Naive thymus-derived CD4-positive, alpha-beta T cell (primary cell): ENCODE measurements at regions not wholly inside any gene's neighbourhood (a gene's known extent, or its start where the extent isn't known, plus 50 kb on each side); places are given as distances from the start of the nearest gene placed in this dataset.

Source experiments
- ATAC-seq: fragments of 150-1000 bp; cut with Tn5 transposase; 2 replicates; pipeline ENCODE4 v1.10.0; 2021; ENCODE audit warnings: mild to moderate bottlenecking, moderate library complexity
- CTCF ChIA-PET: fragments of 350-600 bp; sonication (Branson Sonifier 250); formaldehyde crosslinking; loops from one replicate; lab custom pipeline; 2021; ENCODE audit warnings: antibody characterized with exemption; lab: Charles Lee
- POLR2A ChIA-PET: fragments of 350-600 bp; sonication (Branson Sonifier 250); formaldehyde crosslinking; loops from one replicate; lab custom pipeline; 2021; ENCODE audit warnings: antibody characterized with exemption, inconsistent platforms; lab: Charles Lee
- DNase-seq, 9 donors: peaks; one replicate each; pipeline versions ENCODE4 v3.0.0 to v3.0.0-alpha.2; 2020 to 2022; ENCODE audit warnings: mixed read lengths in 1 of 9
- H3K27ac ChIP-seq: one replicate; pipeline ENCODE4 v1.7.0; 2013; ENCODE audit warnings: mild to moderate bottlenecking, low read depth, low read length, moderate library complexity
- H3K27me3 ChIP-seq, 2 donors: one replicate each; pipeline ENCODE4 v1.7.0; 2013; ENCODE audit warnings: low read length in 2 of 2, mild to moderate bottlenecking in 2 of 2, moderate library complexity in 2 of 2; ENCODE audit not compliant: control insufficient read depth in 2 of 2, insufficient read depth in 2 of 2
- H3K36me3 ChIP-seq, 3 experiments: 1 replicate in 2 of 3; 2 replicates in 1 of 3; pipeline ENCODE4 v1.7.0; 2013; ENCODE audit warnings: low read length in 3 of 3, mild to moderate bottlenecking in 3 of 3, moderate library complexity in 1 of 3; ENCODE audit not compliant: insufficient read depth in 3 of 3, control insufficient read depth in 2 of 3
- H3K4me1 ChIP-seq, 2 donors: one replicate each; pipeline ENCODE4 v1.7.0; 2013; ENCODE audit warnings: low read length in 2 of 2, mild to moderate bottlenecking in 2 of 2, moderate library complexity in 1 of 2; ENCODE audit not compliant: control insufficient read depth in 2 of 2, insufficient read depth in 2 of 2
- H3K4me3 ChIP-seq: 2 replicates; pipeline ENCODE4 v1.7.0; 2013; ENCODE audit warnings: mild to moderate bottlenecking, low read length
- H3K9me3 ChIP-seq, 3 experiments: 1 replicate in 2 of 3; 2 replicates in 1 of 3; pipeline ENCODE4 v1.7.0; 2013; ENCODE audit warnings: low read length in 3 of 3; ENCODE audit not compliant: control insufficient read depth in 2 of 3
- H3K27ac Mint-ChIP-seq, 9 donors: one replicate each; pipeline ENCODE4 v1.8.0; 2020 to 2022; ENCODE audit warnings: mixed read lengths in 9 of 9, mild to moderate bottlenecking in 8 of 9, moderate library complexity in 5 of 9, inconsistent platforms in 2 of 9
- H3K27me3 Mint-ChIP-seq, 5 donors: one replicate each; pipeline ENCODE4 v1.8.0; 2021 to 2022; ENCODE audit warnings: mixed read lengths in 5 of 5, mild to moderate bottlenecking in 1 of 5
- H3K36me3 Mint-ChIP-seq, 5 donors: one replicate each; pipeline ENCODE4 v1.8.0; 2020 to 2022; ENCODE audit warnings: mixed read lengths in 5 of 5, mild to moderate bottlenecking in 3 of 5, inconsistent platforms in 1 of 5
- H3K4me1 Mint-ChIP-seq, 7 donors: one replicate each; pipeline ENCODE4 v1.8.0; 2020 to 2022; ENCODE audit warnings: mixed read lengths in 7 of 7, mild to moderate bottlenecking in 3 of 7, inconsistent platforms in 1 of 7
- H3K4me3 Mint-ChIP-seq, 10 donors: one replicate each; pipeline ENCODE4 v1.8.0; 2020 to 2022; ENCODE audit warnings: mild to moderate bottlenecking in 10 of 10, mixed read lengths in 10 of 10, moderate library complexity in 6 of 10, inconsistent platforms in 2 of 10
- H3K9me3 Mint-ChIP-seq, 11 donors: one replicate each; pipeline ENCODE4 v1.8.0; 2020 to 2022; ENCODE audit warnings: mixed read lengths in 11 of 11, mild to moderate bottlenecking in 4 of 11, inconsistent platforms in 1 of 11, moderate library complexity in 1 of 11
- intact Hi-C, 2 donors: fragments of 100-400 bp; cut with micrococcal nuclease; formaldehyde crosslinking; loops; one replicate each; pipeline ENCODE4 v1.15.1; 2023

- H3K27ac ChIP-seq: no peak overlapping the region
- Mint-ChIP-seq H3K27me3 (no peaks in the 10 kb centered on the region), H3K27ac (no peak overlapping the region), H3K4me3 (no peak overlapping the region), H3K9me3 (peaks cover 3 to 23% (median 9%) of the 10 kb centered on the region in 11 donors), H3K36me3 (peaks cover 3 to 7% (median 4%) of the 10 kb centered on the region in 5 donors), H3K4me1 (peaks cover 0 to 12% (median 10%) of the 10 kb centered on the region in 7 donors)
- no peak for ATAC-seq
- POLR2A ChIA-PET: no interaction called here
- no peaks in the 10 kb centered on the region for H3K4me1 ChIP-seq
- no peak for DNase-seq
- CTCF ChIA-PET: no interaction called here
- no peak overlapping the region for H3K4me3 ChIP-seq
- intact Hi-C loops: no loop called here
- peaks cover 0 to 3% (median 0%) of the 10 kb centered on the region in 3 experiments for H3K9me3 ChIP-seq
- no peaks in the 10 kb centered on the region for H3K27me3 ChIP-seq
- H3K36me3 ChIP-seq: no peaks in the 10 kb centered on the region
Observed at GRCh38 chr6:121641158-121641557, 205.7 kb downstream of the GJA1 start.

- Mint-ChIP-seq H3K4me1 (peaks cover 9 to 40% (median 24%) of the 10 kb centered on the region in 7 donors), H3K27me3 (no peaks in the 10 kb centered on the region), H3K36me3 (peaks cover 0 to 7% (median 0%) of the 10 kb centered on the region in 5 donors), H3K9me3 (peaks cover 0 to 10% (median 5%) of the 10 kb centered on the region in 11 donors), H3K4me3 (peak overlapping the region in 3 of 10 donors; percentile 12 to 26 (median 14)), H3K27ac (peak overlapping the region in 7 of 9 donors; percentile 5 to 72 (median 61))
- H3K27ac ChIP-seq: no peak overlapping the region
- no peaks in the 10 kb centered on the region for H3K36me3 ChIP-seq
- DNase-seq (no peak), ATAC-seq (no peak)
- ChIA-PET POLR2A (no interaction called here), CTCF (no interaction called here)
- no peak overlapping the region for H3K4me3 ChIP-seq
- no peaks in the 10 kb centered on the region for H3K9me3 ChIP-seq
- H3K4me1 ChIP-seq: no peaks in the 10 kb centered on the region
- H3K27me3 ChIP-seq: no peaks in the 10 kb centered on the region
- intact Hi-C loops: no loop called here
Observed at GRCh38 chr6:121645100-121645745, 209.8 kb downstream of the GJA1 start.

- ChIA-PET CTCF (no interaction called here), POLR2A (interaction anchor here (0.8 kb wide), 1 partner anchor 54 kb away, joined by 3 read pairs; no protein-coding TSS in a partner anchor)
- Mint-ChIP-seq H3K27ac (peak overlapping the region in 3 of 9 donors; percentile 18 to 63 (median 43)), H3K4me1 (peaks cover 13 to 63% (median 46%) of the 10 kb centered on the region in 7 donors), H3K36me3 (peaks cover 0 to 7% (median 0%) of the 10 kb centered on the region in 5 donors), H3K27me3 (no peaks in the 10 kb centered on the region), H3K9me3 (peaks cover 0 to 10% (median 5%) of the 10 kb centered on the region in 11 donors), H3K4me3 (no peak overlapping the region)
- peaks cover 0 to 19% of the 10 kb centered on the region in 2 donors for H3K4me1 ChIP-seq
- H3K4me3 ChIP-seq: no peak overlapping the region
- DNase-seq (no peak), ATAC-seq (no peak)
- H3K27me3 ChIP-seq: no peaks in the 10 kb centered on the region
- intact Hi-C loops: no loop called here
- H3K27ac ChIP-seq: no peak overlapping the region
- H3K36me3 ChIP-seq: no peaks in the 10 kb centered on the region
- no peaks in the 10 kb centered on the region for H3K9me3 ChIP-seq
Observed at GRCh38 chr6:121647905-121648304, 212.5 kb downstream of the GJA1 start.

GRCh38 chr6:121649951-121650350 is 214.5 kb downstream of the GJA1 start:
- ATAC-seq: no peak

GRCh38 chr6:121651420-121651819 is 216.0 kb downstream of the GJA1 start:
- POLR2A ChIA-PET: interaction anchor here (0.6 kb wide), 1 partner anchor 95 kb away, joined by 3 read pairs; no protein-coding TSS in a partner anchor

More at GRCh38 chr6:121649951-121650350, 214.5 kb downstream of the GJA1 start:
- H3K4me3 ChIP-seq: no peak overlapping the region
- intact Hi-C loops: loop anchor here in 1 of 2 donors (5.0 kb wide), 2 partner anchors 37 to 318 kb away; partner anchors contain the start of gene TBC1D32
- peaks cover 0 to 29% of the 10 kb centered on the region in 2 donors for H3K4me1 ChIP-seq
- no peak for DNase-seq
- H3K27me3 ChIP-seq: no peaks in the 10 kb centered on the region
- H3K27ac ChIP-seq: no peak overlapping the region
- no peaks in the 10 kb centered on the region for H3K36me3 ChIP-seq
- peak overlapping the region in 7 of 10 donors; percentile 5 to 56 (median 26) for H3K4me3 Mint-ChIP-seq
- H3K36me3 Mint-ChIP-seq: peaks cover 0 to 6% (median 2%) of the 10 kb centered on the region in 5 donors
- peak overlapping the region in 8 of 9 donors; percentile 5 to 92 (median 76) for H3K27ac Mint-ChIP-seq
- H3K9me3 ChIP-seq: no peaks in the 10 kb centered on the region
- ChIA-PET POLR2A (no interaction called here), CTCF (no interaction called here)
- peaks cover 0 to 2% (median 0%) of the 10 kb centered on the region in 11 donors for H3K9me3 Mint-ChIP-seq
- no peaks in the 10 kb centered on the region for H3K27me3 Mint-ChIP-seq
- peaks cover 16 to 75% (median 54%) of the 10 kb centered on the region in 7 donors for H3K4me1 Mint-ChIP-seq

GRCh38 chr6:121652223-121652622 is 216.8 kb downstream of the GJA1 start:
- Histone ChIP-seq H3K4me1 (peaks cover 0 to 29% of the 10 kb centered on the region in 2 donors), H3K36me3 (no peaks in the 10 kb centered on the region), H3K4me3 (no peak overlapping the region), H3K27ac (peak overlapping the region; percentile 55), H3K9me3 (no peaks in the 10 kb centered on the region), H3K27me3 (no peaks in the 10 kb centered on the region)
- Mint-ChIP-seq H3K4me3 (peak overlapping the region; percentile 16 to 80 (median 66)), H3K27me3 (no peaks in the 10 kb centered on the region), H3K4me1 (peaks cover 16 to 67% (median 49%) of the 10 kb centered on the region in 7 donors), H3K27ac (peak overlapping the region; percentile 67 to 91 (median 83)), H3K36me3 (peaks cover 2 to 6% (median 4%) of the 10 kb centered on the region in 5 donors), H3K9me3 (peaks cover 0 to 4% (median 0%) of the 10 kb centered on the region in 11 donors)
- intact Hi-C loops: loop anchor here in 1 of 2 donors (5.0 kb wide), 2 partner anchors 35 to 320 kb away; partner anchors contain the start of gene TBC1D32
- ChIA-PET CTCF (no interaction called here), POLR2A (no interaction called here)
- ATAC-seq (no peak), DNase-seq (peak in 2 of 9 donors; percentile 1 to 2)

More at GRCh38 chr6:121651420-121651819, 216.0 kb downstream of the GJA1 start:
- H3K36me3 ChIP-seq: no peaks in the 10 kb centered on the region
- Mint-ChIP-seq H3K4me1 (peaks cover 16 to 69% (median 46%) of the 10 kb centered on the region in 7 donors), H3K36me3 (peaks cover 2 to 6% (median 4%) of the 10 kb centered on the region in 5 donors), H3K9me3 (peaks cover 0 to 4% (median 0%) of the 10 kb centered on the region in 11 donors), H3K27ac (peak overlapping the region; percentile 39 to 91 (median 83)), H3K27me3 (no peaks in the 10 kb centered on the region), H3K4me3 (peak overlapping the region; percentile 6 to 80 (median 66))
- DNase-seq (peak in 7 of 9 donors; percentile 12 to 77 (median 63)), ATAC-seq (peak; percentile 91)
- H3K27me3 ChIP-seq: no peaks in the 10 kb centered on the region
- H3K4me3 ChIP-seq: no peak overlapping the region
- peaks cover 0 to 29% of the 10 kb centered on the region in 2 donors for H3K4me1 ChIP-seq
- H3K9me3 ChIP-seq: no peaks in the 10 kb centered on the region
- peak overlapping the region; percentile 55 for H3K27ac ChIP-seq
- CTCF ChIA-PET: no interaction called here
- intact Hi-C loops: loop anchor here in 1 of 2 donors (1.0 to 5.0 kb wide), 4 partner anchors 21 to 319 kb away; partner anchors contain the start of gene TBC1D32
